A673 (cell line): ENCODE measurements at regions not wholly inside any gene's neighbourhood (a gene's known extent, or its start where the extent isn't known, plus 50 kb on each side); places are given as distances from the start of the nearest gene placed in this dataset.

Experiments
- BruUV-seq: library from RNA; stranded (reverse); fragments of 400-500 nt; replicated peaks from 2 replicates; lab custom pipeline; 2021; lab: Mats Ljungman, UMichigan
- CTCF ChIA-PET: fragments of 300-600 bp; sonication (Branson Sonifier 250); formaldehyde crosslinking; loops from one replicate; lab custom pipeline; 2022; ENCODE audit warnings: antibody characterized with exemption; lab: Charles Lee
- POLR2A ChIA-PET: fragments of 300-600 bp; sonication (Branson Sonifier 250); formaldehyde crosslinking; loops from one replicate; lab custom pipeline; 2022; ENCODE audit warnings: antibody characterized with exemption; ENCODE audit not compliant: low non-redundant PET; lab: Charles Lee
- DNase-seq: peaks from one replicate; pipeline ENCODE4 v3.0.0-alpha.2; 2015; ENCODE audit warnings: low spot score
- H3K27ac ChIP-seq: fragments of 200-600 bp; sonication (generic); 2 replicates; pipeline ENCODE4 v1.5.1; 2016; ENCODE audit warnings: mixed run types, low read depth, mild to moderate bottlenecking, mixed read lengths, antibody characterized with exemption, low read length; ENCODE audit not compliant: poor library complexity, severe bottlenecking
- H3K27me3 ChIP-seq: fragments of 200-600 bp; sonication (generic); replicated peaks from 2 replicates; pipeline ENCODE4 v1.6.1; 2017; ENCODE audit warnings: mixed run types, low read depth, mild to moderate bottlenecking, mixed read lengths, antibody characterized with exemption, low read length; ENCODE audit not compliant: insufficient read depth, poor library complexity
- H3K36me3 ChIP-seq: fragments of 200-600 bp; sonication (generic); 2 replicates; pipeline ENCODE4 v1.6.1; 2016; ENCODE audit warnings: mixed run types, mild to moderate bottlenecking, mixed read lengths, antibody characterized with exemption, low read length; ENCODE audit not compliant: insufficient read depth, poor library complexity, severe bottlenecking
- H3K4me1 ChIP-seq: fragments of 200-600 bp; sonication (generic); 2 replicates; pipeline ENCODE4 v1.6.1; 2017; ENCODE audit warnings: mixed run types, mild to moderate bottlenecking, mixed read lengths, antibody characterized with exemption, low read length; ENCODE audit not compliant: insufficient read depth, poor library complexity, severe bottlenecking
- H3K4me3 ChIP-seq: fragments of 200-600 bp; sonication (generic); 2 replicates; pipeline ENCODE4 v1.5.1; 2016; ENCODE audit warnings: low read depth, mixed run types, mild to moderate bottlenecking, mixed read lengths, low read length; ENCODE audit not compliant: poor library complexity, severe bottlenecking
- H3K9me3 ChIP-seq: fragments of 200-600 bp; sonication (generic); 2 replicates; pipeline ENCODE4 v1.6.1; 2016; ENCODE audit warnings: mixed run types, low read depth, mild to moderate bottlenecking, mixed read lengths, antibody characterized with exemption, low read length; ENCODE audit not compliant: poor library complexity, severe bottlenecking
- CTCF ChIP-seq: fragments of 300-800, 200-600 bp; sonication (generic); conservative IDR thresholded peaks from 2 replicates; pipeline ENCODE4 v1.5.1; 2017; ENCODE audit warnings: low read depth, mild to moderate bottlenecking, antibody characterized with exemption, low read length, moderate library complexity, mixed read lengths
- EZH2 ChIP-seq: fragments of 200-600 bp; sonication (generic); IDR thresholded peaks from 2 replicates; pipeline ENCODE4 v1.6.1; 2017; ENCODE audit warnings: borderline replicate concordance, low read depth, mild to moderate bottlenecking, mixed read lengths, antibody characterized with exemption, low read length; ENCODE audit not compliant: poor library complexity, severe bottlenecking
- intact Hi-C: fragments of 100-400 bp; cut with micrococcal nuclease; formaldehyde crosslinking; loops from one replicate; pipeline ENCODE4 v1.10.0; 2022; ENCODE audit not compliant: unreplicated experiment

- Histone ChIP-seq H3K27ac (no peak overlapping the region), H3K4me3 (no peak overlapping the region), H3K9me3 (no peaks in the 10 kb centered on the region), H3K36me3 (no peaks in the 10 kb centered on the region), H3K27me3 (no peaks in the 10 kb centered on the region), H3K4me1 (no peaks in the 10 kb centered on the region)
- intact Hi-C loops = no loop called here
- POLR2A ChIA-PET = no interaction called here
- TF ChIP-seq EZH2 (no peak), CTCF (no peak)
- CTCF ChIA-PET = no interaction called here
- BruUV-seq = no TSS peak
- DNase-seq = no peak
Observed at GRCh38 chr10:70952921-70953320, 64.6 kb upstream of the PCBD1 start.

- Histone ChIP-seq H3K27ac (no peak overlapping the region), H3K4me1 (no peaks in the 10 kb centered on the region), H3K9me3 (no peaks in the 10 kb centered on the region), H3K36me3 (no peaks in the 10 kb centered on the region), H3K27me3 (no peaks in the 10 kb centered on the region), H3K4me3 (no peak overlapping the region)
- no peak for DNase-seq
- ChIA-PET CTCF (interaction anchor here (1.0 kb wide), 1 partner anchor 52 kb away, joined by 4 read pairs; no protein-coding TSS in a partner anchor), POLR2A (no interaction called here)
- intact Hi-C loops = no loop called here
- TF ChIP-seq CTCF (no peak), EZH2 (no peak)
- BruUV-seq = no TSS peak
Observed at GRCh38 chr10:70954381-70955176, 66.2 kb upstream of the PCBD1 start.

GRCh38 chr10:70956029-70956759 lies 67.8 kb upstream of the PCBD1 start:
- no TSS peak for BruUV-seq
- no peaks in the 10 kb centered on the region for H3K9me3 ChIP-seq
- no peak overlapping the region for H3K4me3 ChIP-seq
- H3K36me3 ChIP-seq = no peaks in the 10 kb centered on the region
- H3K4me1 ChIP-seq = no peaks in the 10 kb centered on the region
- peak; percentile 9 for DNase-seq
- ChIA-PET CTCF (interaction anchor here (0.6 kb wide), 1 partner anchor 487 kb away, joined by 5 read pairs; no protein-coding TSS in a partner anchor), POLR2A (interaction anchor here (0.7 kb wide), 1 partner anchor 177 kb away, joined by 3 read pairs; no protein-coding TSS in a partner anchor)
- TF ChIP-seq EZH2 (no peak), CTCF (peak; percentile 16; the same call in 1 of the 2 replicates)
- no peak overlapping the region for H3K27ac ChIP-seq
- no peaks in the 10 kb centered on the region for H3K27me3 ChIP-seq
- intact Hi-C loops = no loop called here
